IMR-90 (cell line): ENCODE measurements at regions not wholly inside any gene's neighbourhood (a gene's known extent, or its start where the extent isn't known, plus 50 kb on each side); places are given as distances from the start of the nearest gene placed in this dataset.

Experiments used
- ATAC-seq: fragments of 200-7000 bp; cut with Tn5 transposase; 2 replicates; pipeline ENCODE4 v1.9.1; 2020; ENCODE audit warnings: low read depth, mild to moderate bottlenecking, moderate library complexity
- BruUV-seq: library from RNA; stranded (reverse); fragments of 400-500 nt; replicated peaks from 2 replicates; lab custom pipeline; 2021; lab: Mats Ljungman, UMichigan
- CTCF ChIA-PET: fragments of 300-600 bp; formaldehyde crosslinking; extraction: SDS; loops from one replicate; lab custom pipeline; 2021; ENCODE audit warnings: antibody characterized with exemption; lab: Yijun Ruan, JAX
- POLR2A ChIA-PET: fragments of 300-600 bp; sonication (Branson Sonifier 250); formaldehyde crosslinking; loops from one replicate; lab custom pipeline; 2022; ENCODE audit warnings: antibody characterized with exemption; ENCODE audit not compliant: unreplicated experiment; lab: Charles Lee
- DNase-seq: peaks from one replicate; pipeline ENCODE4 v3.0.0; 2013
- H2AFZ ChIP-seq: replicated peaks from 2 replicates; pipeline ENCODE3; 2013; ENCODE audit warnings: low read length, mild to moderate bottlenecking; ENCODE audit not compliant: poor library complexity
- H2AK5ac ChIP-seq: 2 replicates; pipeline ENCODE4 v1.6.1; 2013; ENCODE audit warnings: low read depth, low read length, inconsistent platforms
- H2AK9ac ChIP-seq: replicated peaks from 2 replicates; pipeline ENCODE3; 2013; ENCODE audit warnings: mild to moderate bottlenecking, low read depth, low read length, moderate library complexity; ENCODE audit not compliant: poor library complexity
- H2BK120ac ChIP-seq: 2 replicates; pipeline ENCODE4 v1.6.1; 2013; ENCODE audit warnings: low read depth, low read length, inconsistent platforms
- H2BK15ac ChIP-seq: 3 replicates; pipeline ENCODE4 v1.6.1; 2013; ENCODE audit warnings: low read depth, low read length, inconsistent platforms
- H2BK20ac ChIP-seq: 2 replicates; pipeline ENCODE4 v1.6.1; 2013; ENCODE audit warnings: low read depth, mild to moderate bottlenecking, inconsistent platforms, low read length, moderate library complexity
- H2BK5ac ChIP-seq: 2 replicates; pipeline ENCODE4 v1.6.1; 2013; ENCODE audit warnings: mild to moderate bottlenecking, low read depth, low read length, inconsistent platforms; ENCODE audit not compliant: poor library complexity, severe bottlenecking
- H3K14ac ChIP-seq: replicated peaks from 2 replicates; pipeline ENCODE4 v1.6.1; 2013; ENCODE audit warnings: low read depth, low read length, inconsistent platforms
- H3K18ac ChIP-seq: 2 replicates; pipeline ENCODE4 v1.6.1; 2013; ENCODE audit warnings: low read depth, low read length, control low read depth
- H3K23ac ChIP-seq: 2 replicates; pipeline ENCODE4 v1.6.1; 2013; ENCODE audit warnings: low read depth, low read length, inconsistent platforms
- H3K27ac ChIP-seq: 2 replicates; pipeline ENCODE4 v1.5.1; 2013; ENCODE audit warnings: mild to moderate bottlenecking, control low read depth, low read length; ENCODE audit not compliant: insufficient read depth
- H3K27me3 ChIP-seq: 2 replicates; pipeline ENCODE4 v1.6.1; 2013; ENCODE audit warnings: low read length; ENCODE audit not compliant: control insufficient read depth, insufficient read depth
- H3K36me3 ChIP-seq: 2 replicates; pipeline ENCODE4 v1.6.1; 2013; ENCODE audit warnings: low read length, mixed read lengths; ENCODE audit not compliant: control insufficient read depth, insufficient read depth
- H3K4ac ChIP-seq: 2 replicates; pipeline ENCODE4 v1.6.1; 2013; ENCODE audit warnings: low read depth, low read length, inconsistent platforms
- H3K4me1 ChIP-seq: 2 replicates; pipeline ENCODE4 v1.6.1; 2013; ENCODE audit warnings: low read length, mixed read lengths; ENCODE audit not compliant: control insufficient read depth, insufficient read depth
- H3K4me2 ChIP-seq: 2 replicates; pipeline ENCODE4 v1.6.1; 2013; ENCODE audit warnings: low read depth, mild to moderate bottlenecking, control low read depth, low read length, moderate library complexity
- H3K4me3 ChIP-seq: 2 replicates; pipeline ENCODE4 v1.5.1; 2013; ENCODE audit warnings: low read depth, mild to moderate bottlenecking, control low read depth, low read length, moderate library complexity; ENCODE audit not compliant: insufficient read depth
- H3K56ac ChIP-seq: 2 replicates; pipeline ENCODE4 v1.6.1; 2013; ENCODE audit warnings: low read length, inconsistent platforms; ENCODE audit not compliant: insufficient read depth; ENCODE audit errors: extremely low read depth
- H3K79me1 ChIP-seq, 2 experiments: 2 replicates each; pipeline ENCODE4 v1.6.1; 2013; ENCODE audit warnings: low read length in 2 of 2, inconsistent platforms in 1 of 2, low read depth in 1 of 2
- H3K9ac ChIP-seq: 2 replicates; pipeline ENCODE4 v1.6.1; 2013; ENCODE audit warnings: low read depth, low read length, control low read depth
- H3K9me1 ChIP-seq: 2 replicates; pipeline ENCODE4 v1.6.1; 2013; ENCODE audit warnings: low read length, inconsistent platforms; ENCODE audit not compliant: insufficient read depth
- H3K9me3 ChIP-seq: 2 replicates; pipeline ENCODE4 v1.6.1; 2013; ENCODE audit warnings: low read length; ENCODE audit not compliant: control insufficient read depth, insufficient read depth
- H4K20me1 ChIP-seq: 2 replicates; pipeline ENCODE4 v1.6.1; 2013; ENCODE audit warnings: low read length, inconsistent platforms; ENCODE audit not compliant: insufficient read depth
- H4K5ac ChIP-seq: 2 replicates; pipeline ENCODE4 v1.6.1; 2013; ENCODE audit warnings: mild to moderate bottlenecking, low read depth, low read length, control low read depth
- H4K8ac ChIP-seq, 2 experiments: 2 replicates each; pipeline ENCODE4 v1.6.1; 2013; ENCODE audit warnings: low read depth in 2 of 2, low read length in 2 of 2, control low read depth in 1 of 2, inconsistent platforms in 1 of 2
- H4K91ac ChIP-seq: 2 replicates; pipeline ENCODE4 v1.6.1; 2013; ENCODE audit warnings: low read depth, low read length, inconsistent platforms; ENCODE audit not compliant: insufficient read depth
- BHLHE40 ChIP-seq: fragments of 150-350 bp; IDR thresholded peaks from 2 replicates; pipeline ENCODE4 v1.6.1; 2016; ENCODE audit warnings: mild to moderate bottlenecking, low read depth, low read length
- CEBPB ChIP-seq: IDR thresholded peaks from 2 replicates; pipeline ENCODE4 v1.6.1; 2012; ENCODE audit warnings: low read depth, low read length, improper control_type of control experiment
- CHD1 ChIP-seq: IDR thresholded peaks from 2 replicates; pipeline ENCODE4 v1.6.1; 2012; ENCODE audit warnings: low read depth, low read length, improper control_type of control experiment
- FOS ChIP-seq: fragments of 150-350 bp; IDR thresholded peaks from 2 replicates; pipeline ENCODE4 v1.6.1; 2016; ENCODE audit warnings: low read depth, low read length
- MAFK ChIP-seq: IDR thresholded peaks from 2 replicates; pipeline ENCODE4 v1.6.1; 2012; ENCODE audit warnings: low read depth, low read length, improper control_type of control experiment
- NFE2L2 ChIP-seq: fragments of 150-350 bp; IDR thresholded peaks from 2 replicates; pipeline ENCODE4 v1.6.1; 2016; ENCODE audit warnings: low read depth, mild to moderate bottlenecking, low read length
- POLR2A ChIP-seq: IDR thresholded peaks from 2 replicates; pipeline ENCODE4 v1.6.1; 2012; ENCODE audit warnings: mild to moderate bottlenecking, low read depth, low read length
- RAD21 ChIP-seq: IDR thresholded peaks from 2 replicates; pipeline ENCODE4 v1.6.1; 2012; ENCODE audit warnings: low read length, improper control_type of control experiment
- RCOR1 ChIP-seq: IDR thresholded peaks from 2 replicates; pipeline ENCODE4 v1.6.1; 2012; ENCODE audit warnings: mild to moderate bottlenecking, low read length, improper control_type of control experiment; ENCODE audit not compliant: insufficient replicate concordance
- RFX5 ChIP-seq: IDR thresholded peaks from 2 replicates; pipeline ENCODE4 v1.8.0; 2012; ENCODE audit warnings: low read depth, mild to moderate bottlenecking, low read length, moderate library complexity
- WGBS, 2 experiments: methylation state at CpG; one replicate each; pipeline versions ENCODE4 v1.1.5 to v1.1.7; 2013; ENCODE audit warnings: missing lambda C conversion rate in 2 of 2; ENCODE audit not compliant: insufficient read length in 1 of 2; ENCODE audit errors: extremely low coverage in 2 of 2; 5-methylcytosine and 5-hydroxymethylcytosine counted together
- dilution Hi-C: fragments of 300-500 bp; cut with HindIII; formaldehyde crosslinking; loops from one replicate; pipeline ENCODE4 v1.14.3; 2018; ENCODE audit warnings: low sequenced_read_pairs; ENCODE audit not compliant: unreplicated experiment
- in situ Hi-C: fragments of 300-500 bp; cut with MboI; formaldehyde crosslinking; loops from 3 replicates; pipeline ENCODE4 v1.14.3; 2019; ENCODE audit warnings: low sequenced_read_pairs, inconsistent platforms, mixed read lengths
- intact Hi-C: fragments of 100-400 bp; cut with micrococcal nuclease; formaldehyde crosslinking; loops from 2 replicates; pipeline ENCODE4 v1.10.0; 2022
- TF ChIP-seq, protein P1 (sequence below): conservative IDR thresholded peaks from 2 replicates; pipeline ENCODE4 v1.5.1; 2012; ENCODE audit warnings: mild to moderate bottlenecking, low read depth, low read length, improper control_type of control experiment
- TF ChIP-seq, protein P2 (sequence below): fragments of 150-350 bp; IDR thresholded peaks from 2 replicates; pipeline ENCODE4 v1.6.1; 2016; ENCODE audit warnings: low read depth, mild to moderate bottlenecking, low read length, moderate library complexity, borderline replicate concordance

DNA sequence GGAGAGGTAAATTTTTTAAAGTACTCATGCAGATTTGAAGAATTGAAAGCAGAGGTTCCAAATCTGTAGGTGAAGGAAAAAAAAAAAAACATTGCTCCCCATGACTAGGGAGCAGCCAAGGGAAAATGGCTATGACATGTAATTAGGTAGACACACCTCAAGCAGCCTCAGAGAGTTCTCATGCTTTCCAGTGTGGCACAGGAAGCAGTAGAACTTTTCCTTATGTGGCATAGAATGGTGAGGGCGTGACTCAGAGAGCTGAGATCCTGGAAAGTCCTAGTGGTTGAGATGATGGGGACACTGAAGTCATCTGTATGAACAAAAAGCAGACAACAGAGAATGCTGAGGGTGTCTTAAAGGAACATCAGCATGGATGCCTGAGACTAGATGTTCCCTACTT is 148.6 kb upstream of the NWD2 start:
- Histone ChIP-seq H4K5ac (no peak overlapping the region), H4K8ac (no peak overlapping the region), H3K27me3 (no peaks in the 10 kb centered on the region), H3K23ac (no peak overlapping the region), H3K27ac (no peak overlapping the region), H2BK5ac (no peak overlapping the region), H3K4me2 (no peak overlapping the region), H4K91ac (no peak overlapping the region), H3K4ac (no peak overlapping the region), H2AFZ (no peak overlapping the region), H3K9ac (no peak overlapping the region), H2BK20ac (no peak overlapping the region), H3K56ac (no peak overlapping the region), H3K9me3 (peaks cover 17% of the 10 kb centered on the region), H3K4me3 (no peak overlapping the region), H3K79me1 (no peaks in the 10 kb centered on the region), H3K14ac (no peak overlapping the region), H2AK9ac (no peak overlapping the region), H2BK15ac (no peak overlapping the region), H3K36me3 (no peaks in the 10 kb centered on the region), H3K9me1 (no peaks in the 10 kb centered on the region), H2BK120ac (no peak overlapping the region), H3K18ac (no peak overlapping the region), H2AK5ac (no peak overlapping the region), H3K4me1 (no peaks in the 10 kb centered on the region), H4K20me1 (no peaks in the 10 kb centered on the region)
- CTCF ChIA-PET, result no interaction called here
- whole genome bisulfite sequencing, 2 experiments, result no CpG with 5 or more reads among the region's 1 CpG
- no TSS peak for BruUV-seq
- dilution Hi-C loops, result no loop called here
- in situ Hi-C loops, result no loop called here
- TF ChIP-seq, protein P1, sequence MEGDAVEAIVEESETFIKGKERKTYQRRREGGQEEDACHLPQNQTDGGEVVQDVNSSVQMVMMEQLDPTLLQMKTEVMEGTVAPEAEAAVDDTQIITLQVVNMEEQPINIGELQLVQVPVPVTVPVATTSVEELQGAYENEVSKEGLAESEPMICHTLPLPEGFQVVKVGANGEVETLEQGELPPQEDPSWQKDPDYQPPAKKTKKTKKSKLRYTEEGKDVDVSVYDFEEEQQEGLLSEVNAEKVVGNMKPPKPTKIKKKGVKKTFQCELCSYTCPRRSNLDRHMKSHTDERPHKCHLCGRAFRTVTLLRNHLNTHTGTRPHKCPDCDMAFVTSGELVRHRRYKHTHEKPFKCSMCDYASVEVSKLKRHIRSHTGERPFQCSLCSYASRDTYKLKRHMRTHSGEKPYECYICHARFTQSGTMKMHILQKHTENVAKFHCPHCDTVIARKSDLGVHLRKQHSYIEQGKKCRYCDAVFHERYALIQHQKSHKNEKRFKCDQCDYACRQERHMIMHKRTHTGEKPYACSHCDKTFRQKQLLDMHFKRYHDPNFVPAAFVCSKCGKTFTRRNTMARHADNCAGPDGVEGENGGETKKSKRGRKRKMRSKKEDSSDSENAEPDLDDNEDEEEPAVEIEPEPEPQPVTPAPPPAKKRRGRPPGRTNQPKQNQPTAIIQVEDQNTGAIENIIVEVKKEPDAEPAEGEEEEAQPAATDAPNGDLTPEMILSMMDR, result no peak
- TF ChIP-seq POLR2A, result no peak
- TF ChIP-seq, protein P2, sequence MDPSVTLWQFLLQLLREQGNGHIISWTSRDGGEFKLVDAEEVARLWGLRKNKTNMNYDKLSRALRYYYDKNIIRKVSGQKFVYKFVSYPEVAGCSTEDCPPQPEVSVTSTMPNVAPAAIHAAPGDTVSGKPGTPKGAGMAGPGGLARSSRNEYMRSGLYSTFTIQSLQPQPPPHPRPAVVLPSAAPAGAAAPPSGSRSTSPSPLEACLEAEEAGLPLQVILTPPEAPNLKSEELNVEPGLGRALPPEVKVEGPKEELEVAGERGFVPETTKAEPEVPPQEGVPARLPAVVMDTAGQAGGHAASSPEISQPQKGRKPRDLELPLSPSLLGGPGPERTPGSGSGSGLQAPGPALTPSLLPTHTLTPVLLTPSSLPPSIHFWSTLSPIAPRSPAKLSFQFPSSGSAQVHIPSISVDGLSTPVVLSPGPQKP, result no peak
- TF ChIP-seq MAFK, result no peak
- TF ChIP-seq BHLHE40, result no peak
- no peak for TF ChIP-seq CHD1
- no peak for TF ChIP-seq RFX5
- TF ChIP-seq RAD21, result no peak
- TF ChIP-seq CEBPB, result no peak
- no peak for TF ChIP-seq RCOR1
- no peak for TF ChIP-seq NFE2L2
- TF ChIP-seq FOS, result no peak
- ATAC-seq (no peak), DNase-seq (no peak)
- intact Hi-C loops, result no loop called here
- POLR2A ChIA-PET, result no interaction called here
